ENCODE measurements at regions not wholly inside any gene's neighbourhood (a gene's known extent, or its start where the extent isn't known, plus 50 kb on each side); places are given as distances from the start of the nearest gene placed in this dataset.

DNA sequence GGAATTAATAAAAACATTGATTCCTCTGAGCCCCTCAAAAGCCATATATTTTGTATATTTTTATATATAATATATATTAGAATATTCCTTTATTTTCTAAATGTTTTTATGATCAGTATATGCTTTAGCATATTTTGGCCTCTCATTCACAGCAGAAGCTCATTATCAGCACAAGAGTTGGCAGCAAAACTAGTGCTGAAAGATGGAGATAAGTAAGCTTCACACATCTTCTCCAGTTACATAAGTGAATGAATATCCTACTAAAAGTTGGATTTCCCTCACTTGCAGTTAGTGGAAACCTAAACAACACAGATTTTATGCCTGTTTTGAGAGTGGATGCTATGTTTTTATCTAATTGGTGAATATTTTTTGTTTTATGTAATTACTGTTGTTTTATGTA lies 1303.8 kb upstream of the ADGRB3 start (continued):
- TF ChIP-seq, protein P1, sequence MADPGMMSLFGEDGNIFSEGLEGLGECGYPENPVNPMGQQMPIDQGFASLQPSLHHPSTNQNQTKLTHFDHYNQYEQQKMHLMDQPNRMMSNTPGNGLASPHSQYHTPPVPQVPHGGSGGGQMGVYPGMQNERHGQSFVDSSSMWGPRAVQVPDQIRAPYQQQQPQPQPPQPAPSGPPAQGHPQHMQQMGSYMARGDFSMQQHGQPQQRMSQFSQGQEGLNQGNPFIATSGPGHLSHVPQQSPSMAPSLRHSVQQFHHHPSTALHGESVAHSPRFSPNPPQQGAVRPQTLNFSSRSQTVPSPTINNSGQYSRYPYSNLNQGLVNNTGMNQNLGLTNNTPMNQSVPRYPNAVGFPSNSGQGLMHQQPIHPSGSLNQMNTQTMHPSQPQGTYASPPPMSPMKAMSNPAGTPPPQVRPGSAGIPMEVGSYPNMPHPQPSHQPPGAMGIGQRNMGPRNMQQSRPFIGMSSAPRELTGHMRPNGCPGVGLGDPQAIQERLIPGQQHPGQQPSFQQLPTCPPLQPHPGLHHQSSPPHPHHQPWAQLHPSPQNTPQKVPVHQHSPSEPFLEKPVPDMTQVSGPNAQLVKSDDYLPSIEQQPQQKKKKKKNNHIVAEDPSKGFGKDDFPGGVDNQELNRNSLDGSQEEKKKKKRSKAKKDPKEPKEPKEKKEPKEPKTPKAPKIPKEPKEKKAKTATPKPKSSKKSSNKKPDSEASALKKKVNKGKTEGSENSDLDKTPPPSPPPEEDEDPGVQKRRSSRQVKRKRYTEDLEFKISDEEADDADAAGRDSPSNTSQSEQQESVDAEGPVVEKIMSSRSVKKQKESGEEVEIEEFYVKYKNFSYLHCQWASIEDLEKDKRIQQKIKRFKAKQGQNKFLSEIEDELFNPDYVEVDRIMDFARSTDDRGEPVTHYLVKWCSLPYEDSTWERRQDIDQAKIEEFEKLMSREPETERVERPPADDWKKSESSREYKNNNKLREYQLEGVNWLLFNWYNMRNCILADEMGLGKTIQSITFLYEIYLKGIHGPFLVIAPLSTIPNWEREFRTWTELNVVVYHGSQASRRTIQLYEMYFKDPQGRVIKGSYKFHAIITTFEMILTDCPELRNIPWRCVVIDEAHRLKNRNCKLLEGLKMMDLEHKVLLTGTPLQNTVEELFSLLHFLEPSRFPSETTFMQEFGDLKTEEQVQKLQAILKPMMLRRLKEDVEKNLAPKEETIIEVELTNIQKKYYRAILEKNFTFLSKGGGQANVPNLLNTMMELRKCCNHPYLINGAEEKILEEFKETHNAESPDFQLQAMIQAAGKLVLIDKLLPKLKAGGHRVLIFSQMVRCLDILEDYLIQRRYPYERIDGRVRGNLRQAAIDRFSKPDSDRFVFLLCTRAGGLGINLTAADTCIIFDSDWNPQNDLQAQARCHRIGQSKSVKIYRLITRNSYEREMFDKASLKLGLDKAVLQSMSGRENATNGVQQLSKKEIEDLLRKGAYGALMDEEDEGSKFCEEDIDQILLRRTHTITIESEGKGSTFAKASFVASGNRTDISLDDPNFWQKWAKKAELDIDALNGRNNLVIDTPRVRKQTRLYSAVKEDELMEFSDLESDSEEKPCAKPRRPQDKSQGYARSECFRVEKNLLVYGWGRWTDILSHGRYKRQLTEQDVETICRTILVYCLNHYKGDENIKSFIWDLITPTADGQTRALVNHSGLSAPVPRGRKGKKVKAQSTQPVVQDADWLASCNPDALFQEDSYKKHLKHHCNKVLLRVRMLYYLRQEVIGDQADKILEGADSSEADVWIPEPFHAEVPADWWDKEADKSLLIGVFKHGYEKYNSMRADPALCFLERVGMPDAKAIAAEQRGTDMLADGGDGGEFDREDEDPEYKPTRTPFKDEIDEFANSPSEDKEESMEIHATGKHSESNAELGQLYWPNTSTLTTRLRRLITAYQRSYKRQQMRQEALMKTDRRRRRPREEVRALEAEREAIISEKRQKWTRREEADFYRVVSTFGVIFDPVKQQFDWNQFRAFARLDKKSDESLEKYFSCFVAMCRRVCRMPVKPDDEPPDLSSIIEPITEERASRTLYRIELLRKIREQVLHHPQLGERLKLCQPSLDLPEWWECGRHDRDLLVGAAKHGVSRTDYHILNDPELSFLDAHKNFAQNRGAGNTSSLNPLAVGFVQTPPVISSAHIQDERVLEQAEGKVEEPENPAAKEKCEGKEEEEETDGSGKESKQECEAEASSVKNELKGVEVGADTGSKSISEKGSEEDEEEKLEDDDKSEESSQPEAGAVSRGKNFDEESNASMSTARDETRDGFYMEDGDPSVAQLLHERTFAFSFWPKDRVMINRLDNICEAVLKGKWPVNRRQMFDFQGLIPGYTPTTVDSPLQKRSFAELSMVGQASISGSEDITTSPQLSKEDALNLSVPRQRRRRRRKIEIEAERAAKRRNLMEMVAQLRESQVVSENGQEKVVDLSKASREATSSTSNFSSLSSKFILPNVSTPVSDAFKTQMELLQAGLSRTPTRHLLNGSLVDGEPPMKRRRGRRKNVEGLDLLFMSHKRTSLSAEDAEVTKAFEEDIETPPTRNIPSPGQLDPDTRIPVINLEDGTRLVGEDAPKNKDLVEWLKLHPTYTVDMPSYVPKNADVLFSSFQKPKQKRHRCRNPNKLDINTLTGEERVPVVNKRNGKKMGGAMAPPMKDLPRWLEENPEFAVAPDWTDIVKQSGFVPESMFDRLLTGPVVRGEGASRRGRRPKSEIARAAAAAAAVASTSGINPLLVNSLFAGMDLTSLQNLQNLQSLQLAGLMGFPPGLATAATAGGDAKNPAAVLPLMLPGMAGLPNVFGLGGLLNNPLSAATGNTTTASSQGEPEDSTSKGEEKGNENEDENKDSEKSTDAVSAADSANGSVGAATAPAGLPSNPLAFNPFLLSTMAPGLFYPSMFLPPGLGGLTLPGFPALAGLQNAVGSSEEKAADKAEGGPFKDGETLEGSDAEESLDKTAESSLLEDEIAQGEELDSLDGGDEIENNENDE (IDR thresholded peaks at IDR 0.05; ENCODE audit: insufficient replicate concordance, low read length): no peak

Measured in H1 (cell line).